Memory B cell (primary cell): ENCODE measurements at regions not wholly inside any gene's neighbourhood (a gene's known extent, or its start where the extent isn't known, plus 50 kb on each side); places are given as distances from the start of the nearest gene placed in this dataset.

Experiments used
- ATAC-seq: fragments of 150-1000 bp; cut with Tn5 transposase; 2 replicates; pipeline ENCODE4 v1.10.0; 2021; ENCODE audit warnings: low read depth, mild to moderate bottlenecking, moderate library complexity
- DNase-seq, 2 donors: peaks; one replicate each; pipeline ENCODE4 v3.0.0; 2022; ENCODE audit warnings: low spot score in 2 of 2
- H3K27ac Mint-ChIP-seq: one replicate; pipeline ENCODE4 v1.8.0; 2022; ENCODE audit warnings: mild to moderate bottlenecking, moderate library complexity, mixed read lengths
- H3K27me3 Mint-ChIP-seq: one replicate; pipeline ENCODE4 v1.8.0; 2022; ENCODE audit warnings: mixed read lengths
- H3K36me3 Mint-ChIP-seq: one replicate; pipeline ENCODE4 v1.8.0; 2022; ENCODE audit warnings: mild to moderate bottlenecking, mixed read lengths
- H3K4me1 Mint-ChIP-seq: one replicate; pipeline ENCODE4 v1.8.0; 2022; ENCODE audit warnings: mixed read lengths
- H3K4me3 Mint-ChIP-seq: one replicate; pipeline ENCODE4 v1.8.0; 2022; ENCODE audit warnings: mild to moderate bottlenecking, moderate library complexity, mixed read lengths
- H3K9me3 Mint-ChIP-seq: one replicate; pipeline ENCODE4 v1.8.0; 2022; ENCODE audit warnings: mixed read lengths

GRCh38 chr4:35836596-35836995 is 407.7 kb downstream of the ARAP2 start:
- no peak for ATAC-seq
- Mint-ChIP-seq H3K36me3 (no peaks in the 10 kb centered on the region), H3K4me3 (no peak overlapping the region)

GRCh38 chr4:35867057-35867456 is 377.3 kb downstream of the ARAP2 start:
- H3K4me3 Mint-ChIP-seq = no peak overlapping the region
- no peak for ATAC-seq
- H3K36me3 Mint-ChIP-seq = no peaks in the 10 kb centered on the region
- no peaks in the 10 kb centered on the region for H3K27me3 Mint-ChIP-seq
- DNase-seq = no peak
- no peak overlapping the region for H3K27ac Mint-ChIP-seq
- H3K4me1 Mint-ChIP-seq = no peaks in the 10 kb centered on the region
- no peaks in the 10 kb centered on the region for H3K9me3 Mint-ChIP-seq

More at GRCh38 chr4:35836596-35836995, 407.7 kb downstream of the ARAP2 start:
- DNase-seq = no peak
- Mint-ChIP-seq H3K9me3 (no peaks in the 10 kb centered on the region), H3K27me3 (no peaks in the 10 kb centered on the region), H3K4me1 (no peaks in the 10 kb centered on the region), H3K27ac (no peak overlapping the region)

- ATAC-seq (no peak), DNase-seq (no peak)
- H3K9me3 Mint-ChIP-seq = no peaks in the 10 kb centered on the region
- no peaks in the 10 kb centered on the region for H3K4me1 Mint-ChIP-seq
- no peak overlapping the region for H3K27ac Mint-ChIP-seq
- no peak overlapping the region for H3K4me3 Mint-ChIP-seq
- peaks cover 1% of the 10 kb centered on the region for H3K27me3 Mint-ChIP-seq
- no peaks in the 10 kb centered on the region for H3K36me3 Mint-ChIP-seq
Observed at GRCh38 chr4:35872273-35872672, 372.0 kb downstream of the ARAP2 start.

GRCh38 chr4:35879479-35879878 is 364.8 kb downstream of the ARAP2 start:
- no peaks in the 10 kb centered on the region for H3K4me1 Mint-ChIP-seq
- DNase-seq (no peak), ATAC-seq (no peak)
- no peaks in the 10 kb centered on the region for H3K27me3 Mint-ChIP-seq
- no peaks in the 10 kb centered on the region for H3K9me3 Mint-ChIP-seq
- H3K4me3 Mint-ChIP-seq = no peak overlapping the region
- no peak overlapping the region for H3K27ac Mint-ChIP-seq
- H3K36me3 Mint-ChIP-seq = no peaks in the 10 kb centered on the region

- Mint-ChIP-seq H3K9me3 (peaks cover 2% of the 10 kb centered on the region), H3K27ac (no peak overlapping the region), H3K4me1 (no peaks in the 10 kb centered on the region), H3K4me3 (no peak overlapping the region), H3K36me3 (no peaks in the 10 kb centered on the region), H3K27me3 (peaks cover 6% of the 10 kb centered on the region)
- DNase-seq = no peak
- ATAC-seq = no peak
Observed at GRCh38 chr4:35883108-35883507, 361.2 kb downstream of the ARAP2 start.

- Mint-ChIP-seq H3K27me3 (peaks cover 7% of the 10 kb centered on the region), H3K4me1 (no peaks in the 10 kb centered on the region), H3K27ac (no peak overlapping the region), H3K9me3 (peaks cover 2% of the 10 kb centered on the region), H3K4me3 (no peak overlapping the region), H3K36me3 (no peaks in the 10 kb centered on the region)
- DNase-seq = no peak
- no peak for ATAC-seq
Observed at GRCh38 chr4:35884714-35885480, 359.4 kb downstream of the ARAP2 start.

- no peaks in the 10 kb centered on the region for H3K9me3 Mint-ChIP-seq
- no peak overlapping the region for H3K4me3 Mint-ChIP-seq
- peaks cover 6% of the 10 kb centered on the region for H3K27me3 Mint-ChIP-seq
- no peaks in the 10 kb centered on the region for H3K36me3 Mint-ChIP-seq
- ATAC-seq = no peak
- no peak overlapping the region for H3K27ac Mint-ChIP-seq
- H3K4me1 Mint-ChIP-seq = no peaks in the 10 kb centered on the region
- no peak for DNase-seq
Observed at GRCh38 chr4:35897808-35898207, 346.5 kb downstream of the ARAP2 start.

- DNase-seq (no peak), ATAC-seq (no peak)
- peaks cover 6% of the 10 kb centered on the region for H3K27me3 Mint-ChIP-seq
- no peak overlapping the region for H3K27ac Mint-ChIP-seq
- H3K36me3 Mint-ChIP-seq = no peaks in the 10 kb centered on the region
- H3K4me1 Mint-ChIP-seq = no peaks in the 10 kb centered on the region
- no peak overlapping the region for H3K4me3 Mint-ChIP-seq
- H3K9me3 Mint-ChIP-seq = no peaks in the 10 kb centered on the region
Observed at GRCh38 chr4:35900286-35901243, 343.7 kb downstream of the ARAP2 start.

GRCh38 chr4:35912174-35912573 is 332.1 kb downstream of the ARAP2 start:
- Mint-ChIP-seq H3K27ac (no peak overlapping the region), H3K9me3 (peaks cover 1% of the 10 kb centered on the region), H3K36me3 (no peaks in the 10 kb centered on the region), H3K4me1 (no peaks in the 10 kb centered on the region), H3K4me3 (no peak overlapping the region), H3K27me3 (peaks cover 2% of the 10 kb centered on the region)
- DNase-seq (no peak), ATAC-seq (no peak)

GRCh38 chr4:35918491-35918977 is 325.8 kb downstream of the ARAP2 start:
- DNase-seq (no peak), ATAC-seq (no peak)
- Mint-ChIP-seq H3K27me3 (peaks cover 2% of the 10 kb centered on the region), H3K9me3 (no peaks in the 10 kb centered on the region), H3K4me3 (no peak overlapping the region), H3K4me1 (no peaks in the 10 kb centered on the region), H3K36me3 (no peaks in the 10 kb centered on the region), H3K27ac (no peak overlapping the region)

- Mint-ChIP-seq H3K36me3 (no peaks in the 10 kb centered on the region), H3K27me3 (no peaks in the 10 kb centered on the region), H3K4me3 (no peak overlapping the region), H3K9me3 (no peaks in the 10 kb centered on the region), H3K4me1 (no peaks in the 10 kb centered on the region), H3K27ac (no peak overlapping the region)
- DNase-seq (no peak), ATAC-seq (no peak)
Observed at GRCh38 chr4:35925806-35926205, 318.5 kb downstream of the ARAP2 start.

GRCh38 chr4:35926788-35927187 is 317.5 kb downstream of the ARAP2 start:
- Mint-ChIP-seq H3K27me3 (no peaks in the 10 kb centered on the region), H3K4me3 (no peak overlapping the region), H3K36me3 (no peaks in the 10 kb centered on the region), H3K4me1 (no peaks in the 10 kb centered on the region), H3K9me3 (no peaks in the 10 kb centered on the region), H3K27ac (no peak overlapping the region)
- DNase-seq (no peak), ATAC-seq (no peak)

GRCh38 chr4:35933901-35934300 is 310.4 kb downstream of the ARAP2 start:
- DNase-seq = no peak
- Mint-ChIP-seq H3K27ac (no peak overlapping the region), H3K27me3 (peaks cover 1% of the 10 kb centered on the region), H3K9me3 (no peaks in the 10 kb centered on the region), H3K36me3 (no peaks in the 10 kb centered on the region), H3K4me3 (no peak overlapping the region), H3K4me1 (no peaks in the 10 kb centered on the region)
- no peak for ATAC-seq

- Mint-ChIP-seq H3K27ac (no peak overlapping the region), H3K27me3 (peaks cover 1% of the 10 kb centered on the region), H3K36me3 (no peaks in the 10 kb centered on the region), H3K4me1 (no peaks in the 10 kb centered on the region), H3K9me3 (no peaks in the 10 kb centered on the region), H3K4me3 (no peak overlapping the region)
- no peak for ATAC-seq
- no peak for DNase-seq
Observed at GRCh38 chr4:35934320-35934981, 309.9 kb downstream of the ARAP2 start.
